Endodermal cell (in vitro differentiated cells): ENCODE measurements at regions not wholly inside any gene's neighbourhood (a gene's known extent, or its start where the extent isn't known, plus 50 kb on each side); places are given as distances from the start of the nearest gene placed in this dataset.

ENCODE experiments used
- DNase-seq: peaks from one replicate; pipeline ENCODE4 v3.0.0-alpha.2; 2017
- H3K27ac ChIP-seq: 2 replicates; pipeline ENCODE4 v1.5.1; 2013; ENCODE audit warnings: mild to moderate bottlenecking, low read depth, low read length, moderate library complexity
- H3K27me3 ChIP-seq: 2 replicates; pipeline ENCODE4 v1.6.1; 2013; ENCODE audit warnings: mild to moderate bottlenecking, low read length, moderate library complexity; ENCODE audit not compliant: insufficient read depth, control insufficient read depth, poor library complexity, severe bottlenecking
- H3K36me3 ChIP-seq: 2 replicates; pipeline ENCODE4 v1.7.0; 2013; ENCODE audit warnings: mild to moderate bottlenecking, low read length, moderate library complexity; ENCODE audit not compliant: control insufficient read depth, insufficient read depth
- H3K4me1 ChIP-seq: one replicate; pipeline ENCODE4 v1.7.0; 2013; ENCODE audit warnings: low read length; ENCODE audit not compliant: control insufficient read depth, insufficient read depth
- H3K4me3 ChIP-seq: 2 replicates; pipeline ENCODE4 v1.5.1; 2013; ENCODE audit warnings: mild to moderate bottlenecking, low read length, moderate library complexity
- H3K9ac ChIP-seq: 2 replicates; pipeline ENCODE4 v1.6.1; 2013; ENCODE audit warnings: mild to moderate bottlenecking, low read length, moderate library complexity; ENCODE audit not compliant: poor library complexity, severe bottlenecking; ENCODE audit errors: extremely low read depth
- H3K9me3 ChIP-seq: 2 replicates; pipeline ENCODE4 v1.6.1; 2013; ENCODE audit warnings: mild to moderate bottlenecking, low read length, moderate library complexity; ENCODE audit not compliant: control insufficient read depth
- H3K27ac Mint-ChIP-seq: 2 replicates; pipeline ENCODE4 v1.8.0; 2020; ENCODE audit warnings: mixed read lengths
- H3K27me3 Mint-ChIP-seq: 2 replicates; pipeline ENCODE4 v1.8.0; 2021; ENCODE audit warnings: mild to moderate bottlenecking, mixed read lengths; ENCODE audit not compliant: insufficient read depth
- H3K36me3 Mint-ChIP-seq: 2 replicates; pipeline ENCODE4 v1.8.0; 2020; ENCODE audit warnings: low read depth, mixed read lengths
- H3K4me1 Mint-ChIP-seq: 2 replicates; pipeline ENCODE4 v1.8.0; 2020; ENCODE audit warnings: mixed read lengths
- H3K4me3 Mint-ChIP-seq: 2 replicates; pipeline ENCODE4 v1.8.0; 2020; ENCODE audit warnings: mild to moderate bottlenecking, moderate library complexity, mixed read lengths
- H3K9me3 Mint-ChIP-seq: 2 replicates; pipeline ENCODE4 v1.8.0; 2020; ENCODE audit warnings: mild to moderate bottlenecking, mixed read lengths
- CTCF ChIP-seq: fragments of 200-600 bp; sonication (generic); conservative IDR thresholded peaks from 2 replicates; pipeline ENCODE4 v1.5.0; 2021; ENCODE audit warnings: antibody characterized with exemption, mild to moderate bottlenecking
- WGBS, 2 experiments: methylation state at CpG; one replicate each; pipeline versions ENCODE4 v1.1.5 to v1.1.7; 2013; ENCODE audit warnings: missing lambda C conversion rate in 2 of 2, mixed read lengths in 1 of 2; ENCODE audit not compliant: insufficient coverage in 1 of 2, insufficient read length in 1 of 2; 5-methylcytosine and 5-hydroxymethylcytosine counted together

GRCh38 chr13:40503966-40504591 lies 162.4 kb downstream of the FOXO1 start:
- WGBS, 2 experiments = 87 to 88% methylated on average over 2 of the region's 2 CpGs
- Mint-ChIP-seq H3K9me3 (no peaks in the 10 kb centered on the region), H3K4me3 (no peak overlapping the region), H3K36me3 (no peaks in the 10 kb centered on the region), H3K4me1 (peaks cover 24% of the 10 kb centered on the region), H3K27ac (peak overlapping the region; percentile 11), H3K27me3 (no peaks in the 10 kb centered on the region)
- no peak for DNase-seq
- H3K27me3 ChIP-seq = no peaks in the 10 kb centered on the region
- H3K4me3 ChIP-seq = no peak overlapping the region
- peaks cover 7% of the 10 kb centered on the region for H3K4me1 ChIP-seq
- TF ChIP-seq CTCF = no peak
- no peak overlapping the region for H3K9ac ChIP-seq
- no peaks in the 10 kb centered on the region for H3K9me3 ChIP-seq
- H3K36me3 ChIP-seq = no peaks in the 10 kb centered on the region
- no peak overlapping the region for H3K27ac ChIP-seq

- Mint-ChIP-seq H3K36me3 (no peaks in the 10 kb centered on the region), H3K4me3 (no peak overlapping the region), H3K27me3 (no peaks in the 10 kb centered on the region), H3K27ac (peak overlapping the region; percentile 11), H3K4me1 (peaks cover 24% of the 10 kb centered on the region), H3K9me3 (no peaks in the 10 kb centered on the region)
- Histone ChIP-seq H3K9me3 (no peaks in the 10 kb centered on the region), H3K9ac (no peak overlapping the region), H3K27me3 (no peaks in the 10 kb centered on the region), H3K27ac (no peak overlapping the region), H3K4me3 (no peak overlapping the region), H3K4me1 (peaks cover 7% of the 10 kb centered on the region), H3K36me3 (no peaks in the 10 kb centered on the region)
- WGBS, 2 experiments = 96 to 97% methylated on average over 3 to 4 of the region's 4 CpGs
- TF ChIP-seq CTCF = no peak
- DNase-seq = no peak
Observed at GRCh38 chr13:40504641-40505040, 161.8 kb downstream of the FOXO1 start.

DNA sequence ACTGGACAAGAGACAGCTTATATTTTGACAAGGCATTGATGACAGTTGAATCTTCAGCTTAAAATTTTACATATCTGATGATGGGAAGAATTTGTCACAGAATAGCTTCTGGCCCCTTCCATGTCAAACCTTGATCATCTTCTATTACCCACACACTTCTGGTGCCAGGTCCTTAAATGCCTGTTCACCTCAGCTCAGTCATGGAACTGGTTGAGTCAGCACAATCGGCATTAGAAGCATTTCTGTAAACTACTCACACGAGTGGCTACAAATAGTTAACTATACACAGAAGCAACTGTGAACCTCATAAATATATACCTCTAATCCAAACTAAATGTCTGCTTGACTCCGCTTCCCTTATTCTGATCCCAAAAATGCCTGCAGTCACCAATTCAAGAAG lies 161.2 kb downstream of the FOXO1 start:
- Histone ChIP-seq H3K36me3 (no peaks in the 10 kb centered on the region), H3K4me1 (peaks cover 7% of the 10 kb centered on the region), H3K27me3 (no peaks in the 10 kb centered on the region), H3K9me3 (no peaks in the 10 kb centered on the region), H3K27ac (no peak overlapping the region), H3K9ac (no peak overlapping the region), H3K4me3 (no peak overlapping the region)
- DNase-seq = no peak
- 90 to 96% methylated on average over 2 to 3 of the region's 3 CpGs for WGBS, 2 experiments
- no peaks in the 10 kb centered on the region for H3K27me3 Mint-ChIP-seq
- H3K27ac Mint-ChIP-seq = no peak overlapping the region
- H3K4me1 Mint-ChIP-seq = peaks cover 24% of the 10 kb centered on the region
- H3K36me3 Mint-ChIP-seq = no peaks in the 10 kb centered on the region
- H3K4me3 Mint-ChIP-seq = no peak overlapping the region
- no peaks in the 10 kb centered on the region for H3K9me3 Mint-ChIP-seq
- no peak for TF ChIP-seq CTCF
